HFFc6 (cell line): ENCODE measurements at regions not wholly inside any gene's neighbourhood (a gene's known extent, or its start where the extent isn't known, plus 50 kb on each side); places are given as distances from the start of the nearest gene placed in this dataset.

Experiments used
- DNase-seq: peaks from one replicate; pipeline ENCODE4 v3.0.0-alpha.2; 2018
- H3K27ac Mint-ChIP-seq: 2 replicates; pipeline ENCODE4 v1.8.0; 2020; ENCODE audit warnings: mild to moderate bottlenecking, mixed read lengths
- H3K27me3 Mint-ChIP-seq: 2 replicates; pipeline ENCODE4 v1.8.0; 2021; ENCODE audit warnings: mild to moderate bottlenecking, moderate library complexity, mixed read lengths; ENCODE audit not compliant: insufficient read depth
- H3K36me3 Mint-ChIP-seq: 2 replicates; pipeline ENCODE4 v1.8.0; 2021; ENCODE audit warnings: low read depth, mixed read lengths
- H3K4me1 Mint-ChIP-seq: 2 replicates; pipeline ENCODE4 v1.8.0; 2020; ENCODE audit warnings: low read depth, mixed read lengths
- H3K4me3 Mint-ChIP-seq: 2 replicates; pipeline ENCODE4 v1.8.0; 2020; ENCODE audit warnings: mild to moderate bottlenecking, moderate library complexity, mixed read lengths
- H3K9me3 Mint-ChIP-seq: 2 replicates; pipeline ENCODE4 v1.8.0; 2020; ENCODE audit warnings: mild to moderate bottlenecking, mixed read lengths
- CTCF ChIP-seq: fragments of 200-600 bp; sonication (generic); IDR thresholded peaks from 2 replicates; pipeline ENCODE4 v1.5.0; 2021; ENCODE audit warnings: antibody characterized with exemption, mild to moderate bottlenecking

GRCh38 chr10:3588346-3588745, 196.7 kb downstream of the KLF6 start:
- no peak overlapping the region for H3K4me3 Mint-ChIP-seq
- H3K27me3 Mint-ChIP-seq, result peaks cover 19% of the 10 kb centered on the region; the same call in 1 of the 2 replicates
- no peak overlapping the region for H3K27ac Mint-ChIP-seq
- TF ChIP-seq CTCF, result no peak
- DNase-seq, result no peak
- no peaks in the 10 kb centered on the region for H3K4me1 Mint-ChIP-seq
- H3K9me3 Mint-ChIP-seq, result no peaks in the 10 kb centered on the region
- H3K36me3 Mint-ChIP-seq, result no peaks in the 10 kb centered on the region

- Mint-ChIP-seq H3K27ac (no peak overlapping the region), H3K36me3 (no peaks in the 10 kb centered on the region), H3K4me1 (no peaks in the 10 kb centered on the region), H3K27me3 (peaks cover 19% of the 10 kb centered on the region), H3K4me3 (no peak overlapping the region), H3K9me3 (no peaks in the 10 kb centered on the region)
- DNase-seq, result no peak
- no peak for TF ChIP-seq CTCF
Measured at GRCh38 chr10:3584926-3585784, 199.9 kb downstream of the KLF6 start.

- Mint-ChIP-seq H3K4me1 (peaks cover 5% of the 10 kb centered on the region; the same call in 1 of the 2 replicates), H3K9me3 (no peaks in the 10 kb centered on the region), H3K4me3 (no peak overlapping the region), H3K27me3 (peaks cover 14% of the 10 kb centered on the region), H3K36me3 (no peaks in the 10 kb centered on the region), H3K27ac (no peak overlapping the region)
- DNase-seq, result no peak
- no peak for TF ChIP-seq CTCF
Measured at GRCh38 chr10:3580565-3580964, 204.4 kb downstream of the KLF6 start.

GRCh38 chr10:3579845-3580244, 205.2 kb downstream of the KLF6 start:
- Mint-ChIP-seq H3K4me1 (peaks cover 5% of the 10 kb centered on the region; the same call in 1 of the 2 replicates), H3K9me3 (no peaks in the 10 kb centered on the region), H3K27me3 (peaks cover 10% of the 10 kb centered on the region), H3K4me3 (no peak overlapping the region), H3K36me3 (no peaks in the 10 kb centered on the region), H3K27ac (no peak overlapping the region)
- TF ChIP-seq CTCF, result no peak
- no peak for DNase-seq

GRCh38 chr10:3578682-3579081, 206.3 kb downstream of the KLF6 start:
- peaks cover 5% of the 10 kb centered on the region; the same call in 1 of the 2 replicates for H3K4me1 Mint-ChIP-seq
- no peaks in the 10 kb centered on the region for H3K36me3 Mint-ChIP-seq
- no peaks in the 10 kb centered on the region for H3K9me3 Mint-ChIP-seq
- no peak for TF ChIP-seq CTCF
- H3K4me3 Mint-ChIP-seq, result no peak overlapping the region
- H3K27me3 Mint-ChIP-seq, result peaks cover 10% of the 10 kb centered on the region
- H3K27ac Mint-ChIP-seq, result no peak overlapping the region
- DNase-seq, result no peak
